HG03520 (cell line): ENCODE measurements at regions not wholly inside any gene's neighbourhood (a gene's known extent, or its start where the extent isn't known, plus 50 kb on each side); places are given as distances from the start of the nearest gene placed in this dataset.
"Not testable (repeated sequence)": the region's sequence is repeated elsewhere in the genome, so short reads cannot be mapped to it uniquely, and the experiment has no call there.

Source experiments
- ATAC-seq: cut with Tn5 transposase; IDR thresholded peaks from one replicate; pipeline ENCODE4 v1.9.1; 2021; ENCODE audit warnings: mild to moderate bottlenecking, moderate library complexity; ENCODE audit not compliant: unreplicated experiment

GRCh38 chr7:106354822-106355221 is 70.0 kb upstream of the NAMPT start:
- no peak for ATAC-seq

GRCh38 chr7:106353944-106354343 is 69.2 kb upstream of the NAMPT start:
- no peak for ATAC-seq

- ATAC-seq = no peak
Measured at GRCh38 chr7:106348231-106348630, 63.4 kb upstream of the NAMPT start.

GRCh38 chr7:106347229-106347833 is 62.5 kb upstream of the NAMPT start:
- ATAC-seq = no peak

- ATAC-seq = peak; percentile 94
Measured at GRCh38 chr7:106346678-106347217, 62.0 kb upstream of the NAMPT start.

- ATAC-seq = no peak
Measured at GRCh38 chr7:106346167-106346677, 61.4 kb upstream of the NAMPT start.

- no peak for ATAC-seq
Measured at GRCh38 chr7:106345421-106346166, 60.8 kb upstream of the NAMPT start.

GRCh38 chr7:106344861-106345260 is 60.1 kb upstream of the NAMPT start:
- no peak for ATAC-seq

GRCh38 chr7:106344211-106344610 is 59.4 kb upstream of the NAMPT start:
- ATAC-seq = no peak

GRCh38 chr7:106342049-106342448 is 57.3 kb upstream of the NAMPT start:
- not testable (repeated sequence) for ATAC-seq

GRCh38 chr7:106340247-106340596 is 55.4 kb upstream of the NAMPT start:
- not testable (repeated sequence) for ATAC-seq

- no peak for ATAC-seq
Measured at GRCh38 chr7:106339513-106340246, 54.9 kb upstream of the NAMPT start.

GRCh38 chr7:106337754-106338153 is 53.0 kb upstream of the NAMPT start:
- no peak for ATAC-seq

- ATAC-seq = no peak
Measured at GRCh38 chr7:106335814-106336213, 51.0 kb upstream of the NAMPT start.
